CD4-positive, alpha-beta memory T cell (primary cell): ENCODE measurements at regions not wholly inside any gene's neighbourhood (a gene's known extent, or its start where the extent isn't known, plus 50 kb on each side); places are given as distances from the start of the nearest gene placed in this dataset.

Experiments
- CTCF ChIA-PET: fragments of 350-600 bp; sonication (Branson Sonifier 250); formaldehyde crosslinking; loops from one replicate; lab custom pipeline; 2021; ENCODE audit warnings: inconsistent platforms; ENCODE audit not compliant: partially characterized antibody; lab: Charles Lee
- POLR2A ChIA-PET: fragments of 350-600 bp; sonication (Branson Sonifier 250); formaldehyde crosslinking; loops from one replicate; lab custom pipeline; 2021; ENCODE audit not compliant: partially characterized antibody; lab: Charles Lee
- DNase-seq, 5 donors: peaks; one replicate each; pipeline versions ENCODE4 v3.0.0 to v3.0.0-alpha.2; 2020 to 2022; ENCODE audit warnings: mixed read lengths in 1 of 5
- H3K27ac ChIP-seq: one replicate; pipeline ENCODE4 v1.7.0; 2013; ENCODE audit warnings: low read depth, low read length
- H3K27me3 ChIP-seq: 2 replicates; pipeline ENCODE4 v1.7.0; 2013; ENCODE audit warnings: mild to moderate bottlenecking, low read length, moderate library complexity; ENCODE audit not compliant: insufficient read depth
- H3K36me3 ChIP-seq: 2 replicates; pipeline ENCODE4 v1.7.0; 2013; ENCODE audit warnings: mild to moderate bottlenecking, low read length, moderate library complexity; ENCODE audit not compliant: insufficient read depth
- H3K4me1 ChIP-seq: 2 replicates; pipeline ENCODE4 v1.7.0; 2013; ENCODE audit warnings: mild to moderate bottlenecking, low read length, moderate library complexity; ENCODE audit not compliant: insufficient read depth
- H3K4me3 ChIP-seq, 2 donors: one replicate each; pipeline ENCODE4 v1.7.0; 2013; ENCODE audit warnings: low read length in 2 of 2, mild to moderate bottlenecking in 1 of 2
- H3K9me3 ChIP-seq, 2 donors: one replicate each; pipeline ENCODE4 v1.7.0; 2013; ENCODE audit warnings: low read length in 2 of 2, control low read depth in 1 of 2; ENCODE audit not compliant: control insufficient read depth in 1 of 2
- H3K27ac Mint-ChIP-seq, 7 donors: one replicate each; pipeline ENCODE4 v1.8.0; 2020 to 2021; ENCODE audit warnings: mixed read lengths in 7 of 7, mild to moderate bottlenecking in 6 of 7, inconsistent platforms in 3 of 7, moderate library complexity in 3 of 7
- H3K27me3 Mint-ChIP-seq, 2 donors: one replicate each; pipeline ENCODE4 v1.8.0; 2020 to 2021; ENCODE audit warnings: mixed read lengths in 2 of 2
- H3K36me3 Mint-ChIP-seq, 2 donors: one replicate each; pipeline ENCODE4 v1.8.0; 2020 to 2021; ENCODE audit warnings: mixed read lengths in 2 of 2, inconsistent platforms in 1 of 2, mild to moderate bottlenecking in 1 of 2
- H3K4me1 Mint-ChIP-seq, 4 donors: one replicate each; pipeline ENCODE4 v1.8.0; 2020 to 2021; ENCODE audit warnings: mixed read lengths in 4 of 4, mild to moderate bottlenecking in 1 of 4
- H3K4me3 Mint-ChIP-seq, 8 donors: one replicate each; pipeline ENCODE4 v1.8.0; 2020 to 2021; ENCODE audit warnings: mixed read lengths in 8 of 8, mild to moderate bottlenecking in 7 of 8, moderate library complexity in 6 of 8, inconsistent platforms in 3 of 8
- H3K9me3 Mint-ChIP-seq, 8 donors: one replicate each; pipeline ENCODE4 v1.8.0; 2020 to 2021; ENCODE audit warnings: mixed read lengths in 8 of 8, mild to moderate bottlenecking in 5 of 8, inconsistent platforms in 3 of 8, moderate library complexity in 1 of 8
- intact Hi-C: fragments of 100-400 bp; cut with micrococcal nuclease; formaldehyde crosslinking; loops from one replicate; pipeline ENCODE4 v1.15.1; 2023

DNA sequence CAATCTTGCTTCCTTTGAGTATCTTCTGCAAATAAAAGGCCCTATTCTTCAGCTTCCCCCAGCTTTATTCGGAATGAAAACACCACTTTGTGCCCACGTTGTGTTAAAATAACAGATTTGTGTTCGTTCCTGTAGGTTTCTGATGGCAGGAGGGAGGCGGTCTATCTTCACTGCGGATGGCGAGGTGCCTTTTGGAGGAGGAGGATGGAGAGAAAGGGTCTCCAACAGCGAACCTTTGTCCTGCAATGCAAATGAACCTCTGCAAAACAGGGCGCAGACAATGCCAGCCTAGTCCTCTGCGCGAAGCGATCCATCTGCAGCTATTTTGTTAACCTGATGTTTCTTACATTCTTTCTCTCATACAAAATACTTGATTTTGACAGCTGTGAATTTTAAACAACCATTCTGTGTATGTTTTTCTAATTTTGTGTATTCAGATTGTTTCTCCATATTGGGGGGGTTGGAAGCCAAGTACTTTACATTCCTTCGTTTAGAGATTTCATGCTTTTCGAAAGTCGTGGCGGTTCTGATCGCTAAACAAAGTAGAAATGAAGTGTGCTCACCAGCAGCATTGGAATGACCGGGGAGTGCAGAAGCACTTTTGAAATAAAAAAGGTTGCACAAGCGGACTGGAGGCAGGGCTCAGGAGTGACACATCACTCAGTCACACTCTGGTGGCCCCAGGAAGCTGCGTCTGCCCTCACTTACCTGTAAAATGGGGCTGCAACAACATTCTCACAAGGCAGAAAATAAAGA is 279.0 kb upstream of the IRX5 start:
- POLR2A ChIA-PET = no interaction called here
- H3K9me3 Mint-ChIP-seq = peaks cover 0 to 3% (median 0%) of the 10 kb centered on the region in 8 donors
- no peak overlapping the region for H3K4me3 Mint-ChIP-seq
- Histone ChIP-seq H3K9me3 (no peaks in the 10 kb centered on the region), H3K36me3 (no peaks in the 10 kb centered on the region), H3K4me1 (no peaks in the 10 kb centered on the region), H3K27ac (no peak overlapping the region), H3K27me3 (no peaks in the 10 kb centered on the region), H3K4me3 (no peak overlapping the region)
- no peak for DNase-seq
- H3K36me3 Mint-ChIP-seq = no peaks in the 10 kb centered on the region
- intact Hi-C loops = no loop called here
- CTCF ChIA-PET = no interaction called here
- H3K27me3 Mint-ChIP-seq = peaks cover 11 to 16% of the 10 kb centered on the region in 2 donors
- H3K27ac Mint-ChIP-seq = no peak overlapping the region
- H3K4me1 Mint-ChIP-seq = peaks cover 0 to 10% (median 7%) of the 10 kb centered on the region in 4 donors

DNA sequence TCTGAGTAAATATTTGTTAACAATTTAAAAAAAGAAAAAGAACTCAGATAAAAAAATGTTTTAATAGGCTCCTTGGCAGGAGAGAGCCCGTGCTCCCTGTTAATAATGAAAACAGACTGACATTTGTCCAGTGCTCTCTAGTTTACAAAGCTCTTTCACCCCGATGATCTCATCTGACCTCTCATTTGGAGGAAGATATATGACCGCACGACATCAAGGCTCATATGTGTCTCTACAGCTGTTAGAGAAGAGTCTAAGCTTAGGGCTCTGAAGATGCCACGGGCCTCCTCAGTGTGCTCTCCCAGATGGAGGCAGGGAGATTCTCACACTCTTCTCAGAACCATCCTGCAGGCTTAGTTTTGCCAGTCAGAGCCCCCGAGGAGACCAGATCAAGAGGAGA is 280.8 kb upstream of the IRX5 start:
- no peaks in the 10 kb centered on the region for H3K27me3 ChIP-seq
- Mint-ChIP-seq H3K27ac (no peak overlapping the region), H3K4me1 (peaks cover 0 to 2% (median 0%) of the 10 kb centered on the region in 4 donors), H3K4me3 (no peak overlapping the region), H3K9me3 (peaks cover 0 to 3% (median 0%) of the 10 kb centered on the region in 8 donors), H3K36me3 (no peaks in the 10 kb centered on the region), H3K27me3 (peaks cover 4 to 8% of the 10 kb centered on the region in 2 donors)
- H3K27ac ChIP-seq = no peak overlapping the region
- intact Hi-C loops = no loop called here
- no peak for DNase-seq
- H3K4me1 ChIP-seq = no peaks in the 10 kb centered on the region
- H3K4me3 ChIP-seq = no peak overlapping the region
- H3K9me3 ChIP-seq = no peaks in the 10 kb centered on the region
- ChIA-PET POLR2A (no interaction called here), CTCF (no interaction called here)
- no peaks in the 10 kb centered on the region for H3K36me3 ChIP-seq

DNA sequence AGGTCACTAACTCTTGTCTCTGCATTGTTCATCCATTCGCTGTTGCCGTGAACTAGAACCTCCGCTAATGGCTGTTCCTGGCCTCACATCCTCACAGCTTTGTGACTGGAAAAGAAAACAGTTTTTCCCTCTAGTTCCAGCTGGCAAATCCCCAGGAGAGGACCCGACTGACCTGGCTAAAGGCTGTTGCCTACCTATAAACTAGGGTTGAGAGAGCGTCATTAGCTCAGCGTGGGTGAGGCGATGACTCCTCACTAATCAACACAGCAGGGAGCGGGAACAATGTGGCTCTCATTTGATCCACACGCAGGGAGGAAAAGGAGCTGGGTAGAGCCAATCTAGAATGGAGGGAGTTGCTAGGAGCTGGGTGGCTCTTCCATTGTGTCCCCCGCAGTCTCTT is 282.1 kb upstream of the IRX5 start:
- H3K4me3 ChIP-seq = no peak overlapping the region
- H3K27ac ChIP-seq = no peak overlapping the region
- H3K4me1 Mint-ChIP-seq = peaks cover 0 to 2% (median 0%) of the 10 kb centered on the region in 4 donors
- H3K9me3 ChIP-seq = no peaks in the 10 kb centered on the region
- POLR2A ChIA-PET = no interaction called here
- H3K27me3 Mint-ChIP-seq = peaks cover 1 to 8% of the 10 kb centered on the region in 2 donors
- no peak for DNase-seq
- intact Hi-C loops = no loop called here
- CTCF ChIA-PET = no interaction called here
- H3K27ac Mint-ChIP-seq = no peak overlapping the region
- H3K36me3 Mint-ChIP-seq = no peaks in the 10 kb centered on the region
- H3K27me3 ChIP-seq = no peaks in the 10 kb centered on the region
- H3K36me3 ChIP-seq = no peaks in the 10 kb centered on the region
- H3K4me3 Mint-ChIP-seq = no peak overlapping the region
- no peaks in the 10 kb centered on the region for H3K4me1 ChIP-seq
- H3K9me3 Mint-ChIP-seq = peaks cover 0 to 6% (median 0%) of the 10 kb centered on the region in 8 donors

- no peak for DNase-seq
- Mint-ChIP-seq H3K4me1 (peaks cover 0 to 2% (median 0%) of the 10 kb centered on the region in 4 donors), H3K4me3 (no peak overlapping the region), H3K9me3 (peaks cover 0 to 6% (median 0%) of the 10 kb centered on the region in 8 donors), H3K27ac (no peak overlapping the region), H3K27me3 (peaks cover 0 to 8% of the 10 kb centered on the region in 2 donors), H3K36me3 (no peaks in the 10 kb centered on the region)
- intact Hi-C loops = no loop called here
- H3K4me1 ChIP-seq = no peaks in the 10 kb centered on the region
- no peak overlapping the region for H3K4me3 ChIP-seq
- no peaks in the 10 kb centered on the region for H3K9me3 ChIP-seq
- no peak overlapping the region for H3K27ac ChIP-seq
- no peaks in the 10 kb centered on the region for H3K36me3 ChIP-seq
- ChIA-PET POLR2A (no interaction called here), CTCF (no interaction called here)
- H3K27me3 ChIP-seq = no peaks in the 10 kb centered on the region
Observed at GRCh38 chr16:54647725-54648221, 282.9 kb upstream of the IRX5 start.

DNA sequence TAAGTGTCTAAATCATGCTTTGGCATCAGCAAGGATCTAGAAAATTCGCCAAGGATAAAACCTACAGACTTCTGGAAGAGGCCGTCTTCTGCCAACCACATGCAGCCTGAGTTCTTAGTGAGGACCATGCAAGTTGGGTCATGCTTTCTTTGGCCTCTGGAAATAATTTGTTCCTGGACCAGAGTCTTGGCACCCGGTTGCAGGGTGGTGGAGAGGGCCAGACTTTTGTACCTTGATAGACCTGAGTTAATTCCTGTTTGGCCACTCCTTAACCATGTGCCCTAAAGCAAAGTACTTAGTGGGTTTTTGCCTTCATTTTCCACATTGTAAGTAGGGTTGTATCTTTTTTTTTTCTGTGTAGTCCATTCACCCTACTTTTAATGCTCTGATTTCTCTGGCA is 283.4 kb upstream of the IRX5 start:
- H3K4me3 Mint-ChIP-seq = no peak overlapping the region
- Histone ChIP-seq H3K27ac (no peak overlapping the region), H3K9me3 (no peaks in the 10 kb centered on the region), H3K27me3 (no peaks in the 10 kb centered on the region), H3K36me3 (no peaks in the 10 kb centered on the region), H3K4me3 (no peak overlapping the region), H3K4me1 (no peaks in the 10 kb centered on the region)
- DNase-seq = no peak
- peaks cover 0 to 2% (median 0%) of the 10 kb centered on the region in 4 donors for H3K4me1 Mint-ChIP-seq
- intact Hi-C loops = no loop called here
- CTCF ChIA-PET = no interaction called here
- peaks cover 0 to 8% of the 10 kb centered on the region in 2 donors for H3K27me3 Mint-ChIP-seq
- H3K9me3 Mint-ChIP-seq = peaks cover 0 to 6% (median 0%) of the 10 kb centered on the region in 8 donors
- H3K27ac Mint-ChIP-seq = no peak overlapping the region
- H3K36me3 Mint-ChIP-seq = no peaks in the 10 kb centered on the region
- POLR2A ChIA-PET = no interaction called here

- CTCF ChIA-PET = no interaction called here
- Mint-ChIP-seq H3K4me1 (peaks cover 0 to 2% (median 0%) of the 10 kb centered on the region in 4 donors), H3K27ac (no peak overlapping the region), H3K27me3 (peaks cover 0 to 8% of the 10 kb centered on the region in 2 donors), H3K36me3 (no peaks in the 10 kb centered on the region), H3K4me3 (no peak overlapping the region), H3K9me3 (peaks cover 0 to 7% (median 0%) of the 10 kb centered on the region in 8 donors)
- no peaks in the 10 kb centered on the region for H3K9me3 ChIP-seq
- H3K4me3 ChIP-seq = no peak overlapping the region
- intact Hi-C loops = no loop called here
- no peaks in the 10 kb centered on the region for H3K4me1 ChIP-seq
- no peaks in the 10 kb centered on the region for H3K27me3 ChIP-seq
- POLR2A ChIA-PET = no interaction called here
- DNase-seq = no peak
- no peaks in the 10 kb centered on the region for H3K36me3 ChIP-seq
- H3K27ac ChIP-seq = no peak overlapping the region
Observed at GRCh38 chr16:54645345-54645744, 285.3 kb upstream of the IRX5 start.

DNA sequence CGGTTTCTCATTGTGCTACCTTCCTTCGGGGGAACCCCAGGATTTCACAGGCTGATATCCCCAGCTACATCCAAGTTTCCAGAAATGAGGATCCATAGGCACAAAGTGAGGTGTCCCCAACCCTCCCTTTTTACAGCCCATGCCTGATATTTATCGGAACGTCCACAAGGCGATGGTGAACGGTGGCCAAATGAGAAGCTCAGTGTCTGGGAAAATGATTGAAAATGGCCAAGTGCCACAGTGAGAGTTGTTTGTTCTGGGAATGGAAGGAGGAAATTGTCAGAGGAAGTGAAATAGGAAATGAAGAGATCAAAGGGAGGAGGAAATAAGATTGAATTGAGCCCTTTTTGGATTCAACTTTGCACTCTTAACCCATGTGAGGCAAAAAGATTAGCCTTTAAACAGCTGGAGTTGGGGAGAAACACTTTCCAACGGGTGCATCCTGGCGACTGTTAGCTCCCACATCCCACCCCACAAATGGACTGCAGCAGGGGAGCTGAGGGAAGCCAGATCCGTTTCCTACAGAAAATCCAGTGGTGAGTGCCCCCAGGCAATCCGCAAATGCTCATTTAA is 294.4 kb upstream of the IRX5 start:
- Mint-ChIP-seq H3K4me1 (no peaks in the 10 kb centered on the region), H3K9me3 (peaks cover 0 to 2% (median 0%) of the 10 kb centered on the region in 8 donors), H3K4me3 (no peak overlapping the region), H3K27ac (no peak overlapping the region), H3K36me3 (no peaks in the 10 kb centered on the region), H3K27me3 (peaks cover 0 to 2% of the 10 kb centered on the region in 2 donors)
- ChIA-PET POLR2A (no interaction called here), CTCF (no interaction called here)
- Histone ChIP-seq H3K4me3 (no peak overlapping the region), H3K27me3 (no peaks in the 10 kb centered on the region), H3K36me3 (no peaks in the 10 kb centered on the region), H3K27ac (no peak overlapping the region), H3K4me1 (no peaks in the 10 kb centered on the region), H3K9me3 (no peaks in the 10 kb centered on the region)
- DNase-seq = no peak
- intact Hi-C loops = no loop called here
